ENCODE measurements at regions not wholly inside any gene's neighbourhood (a gene's known extent, or its start where the extent isn't known, plus 50 kb on each side); places are given as distances from the start of the nearest gene placed in this dataset.
"Not testable (repeated sequence)": the region's sequence is repeated elsewhere in the genome, so short reads cannot be mapped to it uniquely, and the experiment has no call there.

DNA sequence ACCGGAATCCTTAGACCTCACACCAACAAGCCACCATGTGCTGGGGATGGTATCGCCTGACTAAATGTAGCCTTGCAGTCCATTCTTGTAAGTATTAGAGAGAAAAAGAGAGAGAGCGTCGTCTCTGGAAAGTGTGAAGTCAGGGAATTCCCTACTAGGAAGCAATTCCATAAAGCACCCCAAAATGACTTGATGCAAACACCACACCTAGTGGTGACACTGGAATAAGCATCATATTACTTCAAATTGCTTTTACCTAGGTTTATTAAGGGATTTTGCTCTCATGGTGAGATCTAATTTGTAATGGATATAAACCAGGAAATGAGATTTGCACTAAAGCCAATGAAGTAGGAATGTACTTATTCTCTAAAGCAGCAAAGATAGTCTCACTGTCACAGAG is 111.4 kb upstream of the METTL9 start:
- not testable (repeated sequence) for DNase-seq

DNA sequence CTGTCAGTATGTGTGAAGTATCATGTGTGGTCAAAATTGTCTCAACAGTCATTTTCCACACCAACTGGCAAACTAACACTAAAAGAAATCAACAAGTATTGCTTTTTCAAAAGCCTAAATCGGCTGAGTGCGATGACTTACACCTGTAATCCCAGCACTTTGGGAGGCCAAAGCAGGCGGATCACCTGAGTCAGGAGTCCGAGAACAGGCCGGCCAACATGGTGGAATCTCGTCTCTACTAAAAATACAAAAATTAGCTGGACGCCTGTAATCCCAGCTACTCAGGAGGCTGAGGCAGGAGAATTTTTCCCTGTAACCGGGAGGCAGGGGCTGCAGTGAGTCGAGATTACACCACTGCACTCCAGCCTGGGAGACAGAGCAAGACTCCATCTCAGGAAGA is 100.3 kb upstream of the METTL9 start:
- DNase-seq = not testable (repeated sequence)

DNA sequence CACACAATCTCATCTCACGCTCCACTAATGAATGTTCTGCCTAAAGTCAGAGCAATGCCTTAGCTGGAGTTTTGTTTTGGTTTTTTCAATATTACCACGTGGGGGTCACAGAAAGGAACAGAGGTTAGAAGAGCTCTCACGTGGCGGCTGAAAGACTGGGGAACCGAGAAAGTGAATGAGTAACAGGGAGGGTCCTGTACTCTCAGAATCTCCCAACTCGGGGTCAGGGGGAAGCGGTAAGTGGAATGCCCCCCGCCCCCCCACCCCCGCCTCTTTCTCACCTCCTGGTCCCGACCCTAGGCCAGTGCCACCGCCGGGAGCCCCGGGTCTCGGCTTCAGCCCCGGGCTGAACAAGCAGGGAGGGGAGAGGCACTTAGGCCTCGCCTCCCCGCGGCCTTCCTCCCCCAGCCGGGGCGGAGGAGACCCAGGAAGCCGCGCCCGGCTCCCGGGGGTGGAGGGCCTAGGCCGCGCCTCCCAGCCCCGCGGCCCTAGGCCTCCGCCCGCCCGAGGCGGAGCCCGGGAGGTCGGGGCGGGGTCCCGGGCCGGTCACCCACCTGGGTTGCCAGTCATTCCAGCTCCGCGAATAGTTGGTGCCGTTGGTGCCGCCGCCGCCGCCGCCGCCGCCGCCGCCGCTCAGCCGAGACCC is 98.0 kb upstream of the METTL9 start:
- DNase-seq = peak in 4 of 5 experiments; percentile 42 to 83 (median 70)

DNA sequence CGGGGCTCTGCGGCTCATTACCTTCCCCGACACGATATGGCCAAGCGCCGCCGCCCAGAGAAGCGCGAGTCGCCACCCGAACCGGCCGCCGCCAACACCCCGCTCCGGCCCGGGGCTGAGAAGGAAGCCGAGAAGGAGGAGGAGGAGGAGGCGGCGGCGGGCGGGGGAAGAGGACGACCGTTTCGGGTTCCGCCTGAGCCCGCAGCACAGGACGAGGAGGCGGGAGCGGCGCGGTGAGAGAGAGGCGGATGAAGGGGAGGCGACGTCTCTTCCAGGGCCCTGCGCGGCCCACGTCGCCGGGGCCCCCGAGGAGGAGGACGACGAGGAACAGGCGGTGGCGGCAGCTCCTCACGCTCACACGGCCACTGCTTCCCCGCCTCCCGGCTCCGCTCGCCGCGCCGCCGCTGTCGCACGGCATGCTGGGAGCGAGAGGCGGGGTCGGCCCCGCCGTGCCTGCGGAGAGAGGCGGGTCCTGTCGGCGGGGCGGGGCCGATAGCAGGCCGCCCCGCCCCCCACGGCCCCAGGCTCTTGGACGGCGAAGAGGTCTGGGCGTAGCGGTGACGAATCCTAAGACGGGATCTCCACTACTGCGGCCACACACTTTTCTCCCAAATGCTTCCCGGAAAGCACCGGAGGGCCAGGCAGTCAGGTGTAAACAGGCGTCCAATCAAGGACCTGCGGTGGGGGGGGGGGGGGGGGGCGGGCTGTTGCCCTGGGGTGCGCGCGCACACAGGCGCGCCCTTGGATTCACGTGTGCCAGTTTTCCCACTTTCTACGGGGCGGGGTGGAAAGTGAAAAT is 97.3 kb upstream of the METTL9 start:
- DNase-seq = peak; percentile 76 to 92 (median 84)

DNA sequence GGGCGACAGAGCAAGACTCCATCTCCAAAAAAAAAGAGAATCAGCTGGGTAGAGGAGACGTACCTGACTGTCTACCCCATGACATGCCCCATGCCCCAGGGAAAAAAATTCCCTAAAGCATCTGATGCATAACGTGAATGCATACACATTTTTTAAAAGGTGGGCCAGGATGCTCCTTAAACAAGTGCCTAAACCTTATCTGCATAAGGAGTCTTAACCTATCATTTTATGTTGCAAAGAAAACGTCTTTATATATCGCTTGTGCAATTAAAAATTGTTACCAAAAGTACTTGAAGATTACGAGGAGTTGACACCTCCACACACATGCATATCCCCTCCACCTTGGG is 95.8 kb upstream of the METTL9 start:
- DNase-seq = not testable (repeated sequence)

DNA sequence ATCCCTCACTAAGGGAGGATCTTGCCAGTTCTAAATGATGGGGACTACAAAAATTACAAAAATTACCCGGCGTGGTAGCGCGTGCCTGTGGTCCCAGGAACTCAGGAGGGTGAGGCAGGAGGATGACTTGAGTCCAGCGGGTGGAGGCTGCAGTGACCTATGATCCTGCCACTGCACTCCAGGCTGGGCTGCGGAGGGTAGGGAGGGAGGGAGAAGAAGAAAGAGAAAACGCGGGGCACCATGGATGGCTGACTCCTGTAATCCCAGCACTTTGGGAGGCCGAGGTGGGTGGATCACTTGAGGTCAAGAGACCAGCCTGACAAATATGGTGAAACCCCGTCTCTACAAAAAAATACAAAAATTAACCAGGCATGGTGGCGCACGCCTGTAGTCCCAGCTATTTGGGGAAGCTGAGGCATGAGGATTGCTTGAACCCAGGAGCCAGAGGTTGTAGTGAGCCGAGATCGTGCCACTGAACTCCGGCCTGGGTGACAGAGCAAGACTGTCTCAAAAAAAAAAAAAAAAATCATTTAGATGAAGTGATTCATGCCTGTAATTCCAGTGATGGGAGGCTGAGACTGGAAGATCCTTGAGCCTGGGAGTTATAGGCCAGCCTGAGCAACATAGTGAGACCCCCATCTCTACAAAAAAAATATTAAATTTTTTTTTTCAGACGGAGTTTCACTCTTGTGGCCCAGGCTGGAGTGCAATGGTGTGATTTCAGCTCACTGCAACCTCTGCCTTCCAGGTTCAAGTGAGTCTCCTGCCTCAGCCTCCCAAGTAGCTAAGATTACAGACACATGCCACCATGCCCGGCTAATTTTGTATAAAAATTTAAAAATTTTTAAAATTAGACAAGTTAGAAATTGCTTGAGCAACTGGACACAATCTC is 95.2 kb upstream of the METTL9 start:
- DNase-seq = peak in 1 of 5 experiments; percentile 0

DNA sequence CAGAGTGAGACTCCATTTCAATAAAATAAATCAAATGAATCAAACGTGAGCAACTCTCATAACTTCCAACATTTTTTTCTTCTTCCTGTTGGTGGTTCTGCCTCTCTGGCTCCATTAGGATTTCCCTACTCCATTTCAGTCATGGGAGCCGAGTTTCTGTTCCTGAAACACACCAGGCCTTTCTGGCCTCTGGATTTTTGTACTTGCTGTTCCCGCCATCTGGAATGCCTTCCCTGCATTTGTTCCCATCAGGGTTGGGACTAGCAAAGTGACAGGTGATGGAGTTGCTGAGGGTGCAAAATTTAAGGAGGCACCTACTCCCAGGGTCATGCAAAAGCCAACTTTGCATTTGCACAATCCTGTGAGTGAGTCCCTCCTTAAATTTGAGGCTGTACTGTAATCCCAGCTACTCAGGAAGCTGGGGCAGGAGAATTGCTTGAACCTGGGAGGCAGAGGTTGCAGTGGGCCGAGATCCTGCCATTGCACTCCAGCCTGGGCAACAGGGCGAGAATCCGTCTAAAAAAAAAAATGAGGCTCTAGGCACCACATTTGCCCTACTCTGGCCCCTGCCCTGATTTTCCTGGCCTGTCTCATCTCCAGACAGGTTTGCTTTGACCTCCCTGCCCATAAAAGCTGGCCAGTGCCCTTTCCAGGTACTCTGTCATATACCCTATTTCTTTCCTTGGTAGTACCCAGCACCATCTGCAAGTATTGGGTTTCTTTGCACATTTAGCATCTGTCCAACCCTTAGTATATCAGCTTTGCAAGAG is 93.4 kb upstream of the METTL9 start:
- DNase-seq = not testable (repeated sequence)

DNA sequence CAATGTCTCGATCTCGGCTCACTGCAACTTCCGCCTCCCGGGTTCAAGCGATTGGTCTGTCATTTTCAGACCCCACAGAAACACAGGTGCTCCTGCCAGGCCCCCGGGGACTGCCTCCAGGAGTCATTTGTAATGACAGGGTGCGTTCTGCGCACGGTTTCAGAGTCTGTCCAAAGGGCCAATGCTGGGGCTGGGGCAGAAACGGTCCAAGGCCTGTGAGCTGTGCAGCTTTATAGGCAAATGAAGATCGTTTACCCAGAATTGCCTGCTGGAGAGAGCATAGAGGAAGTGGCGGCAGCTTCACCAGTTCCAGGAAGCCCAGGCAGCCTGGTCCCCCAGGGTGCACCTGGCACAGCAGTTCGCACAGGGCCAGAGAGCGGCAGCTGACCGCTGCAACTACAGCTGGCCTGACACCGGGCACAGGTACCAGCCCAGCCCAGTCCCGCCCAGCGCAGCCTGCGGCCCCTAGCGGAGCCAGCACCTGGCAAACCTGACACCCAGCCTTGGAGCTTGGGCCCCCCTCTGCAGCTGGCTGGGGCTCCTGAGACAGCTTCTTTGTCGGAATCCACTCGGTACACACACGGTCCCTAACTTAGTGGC is 92.4 kb upstream of the METTL9 start:
- DNase-seq = peak in 2 of 5 experiments; percentile 41 to 84

DNA sequence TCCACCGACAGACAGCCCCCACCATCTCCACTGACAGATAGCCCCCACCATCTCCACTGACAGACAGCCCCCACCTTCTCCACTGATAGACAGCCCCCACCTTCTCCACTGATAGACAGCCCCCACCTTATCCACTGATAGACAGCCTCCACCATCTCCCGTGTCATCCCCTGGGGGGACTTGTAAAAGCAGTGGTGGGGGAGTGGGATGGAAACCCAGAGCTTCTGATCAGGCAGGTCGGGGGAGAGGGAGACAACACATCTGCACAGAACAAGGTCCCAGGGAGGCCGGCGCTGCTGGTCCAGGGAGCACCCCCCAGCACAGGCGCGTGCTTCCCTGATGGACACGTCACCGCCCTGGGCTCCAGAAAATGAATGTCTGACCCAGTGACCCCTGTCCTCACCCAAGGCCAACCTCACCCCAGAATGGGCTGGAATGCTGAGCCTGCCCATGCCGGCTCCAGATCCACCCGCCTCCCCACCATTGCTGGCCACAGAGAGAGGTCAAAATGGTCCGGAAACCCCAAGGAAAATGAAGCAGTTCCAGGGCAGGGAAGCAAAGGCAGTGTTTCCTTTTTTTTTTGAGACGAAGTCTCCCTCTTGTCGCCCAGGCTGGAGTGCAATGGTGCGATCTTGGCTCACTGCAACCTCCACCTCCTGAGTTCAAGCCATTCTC is 91.6 kb upstream of the METTL9 start:
- peak in 1 of 5 experiments; percentile 59 for DNase-seq

DNA sequence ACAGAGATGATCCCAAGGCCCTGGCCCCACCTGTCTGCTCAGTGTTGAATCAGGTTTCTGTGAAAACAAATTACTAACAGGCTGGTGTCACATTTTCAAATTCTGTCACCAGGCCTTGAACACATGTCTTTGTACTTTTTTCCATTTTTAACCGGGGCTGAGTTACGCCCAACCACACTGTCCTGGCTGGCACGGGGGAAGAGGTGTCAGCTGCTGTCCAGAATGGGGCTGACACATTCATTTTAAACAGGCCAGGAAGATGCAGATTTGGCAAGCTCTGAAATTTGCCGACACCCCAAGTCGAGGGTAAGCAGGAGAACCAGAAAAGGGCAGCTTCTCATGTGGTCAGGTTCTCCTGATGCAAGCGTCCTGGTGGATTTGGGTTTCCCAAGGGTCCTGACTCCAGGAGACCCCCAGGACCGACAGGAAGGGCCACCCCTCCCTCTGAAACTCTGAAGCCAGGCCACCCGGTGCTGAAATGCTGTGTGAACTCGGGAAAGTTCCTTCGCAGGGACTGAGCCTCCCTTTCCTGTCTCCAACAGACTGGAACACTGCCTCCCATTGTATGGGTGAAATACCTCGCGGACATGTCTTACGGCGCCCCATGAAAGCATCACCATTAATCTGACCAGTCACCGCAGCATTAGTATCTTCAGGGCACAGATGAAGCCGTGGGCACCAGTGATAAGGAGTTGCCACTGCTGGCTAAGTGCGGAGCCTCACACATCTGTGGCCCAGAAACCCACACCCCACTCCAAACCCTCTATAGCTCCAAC is 90.5 kb upstream of the METTL9 start:
- DNase-seq = not testable (repeated sequence)

DNA sequence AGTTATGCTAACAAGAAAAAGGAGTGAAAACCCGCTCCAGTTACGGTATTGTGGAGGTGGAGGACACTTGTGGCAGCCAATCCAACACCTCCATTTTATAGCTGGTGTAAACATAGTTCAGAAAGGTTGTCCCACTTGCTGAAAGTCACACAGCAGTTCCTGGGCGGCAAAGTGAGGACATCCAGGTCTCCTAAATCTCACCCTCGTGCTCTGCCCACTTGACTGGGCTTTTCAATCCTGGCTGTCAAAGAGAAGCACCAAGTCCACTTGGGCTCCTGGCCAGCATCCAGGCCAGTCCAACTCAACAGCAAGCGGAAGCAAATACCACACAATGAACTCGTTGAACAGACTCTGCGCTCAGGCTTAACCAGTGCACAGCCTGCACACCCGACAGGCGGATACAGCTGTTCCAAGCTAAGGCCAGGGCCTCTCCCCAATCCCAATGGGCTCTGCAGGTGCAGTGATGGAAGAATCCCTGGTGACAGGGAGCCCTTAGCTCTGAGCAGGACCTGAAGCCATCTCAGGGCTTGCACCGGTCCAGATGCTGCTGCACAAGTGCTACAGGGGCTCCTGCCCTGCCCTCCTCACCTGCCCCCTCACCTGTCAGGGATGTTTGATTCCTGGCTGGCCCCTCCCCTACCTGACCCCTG is 89.8 kb upstream of the METTL9 start:
- not testable (repeated sequence) for DNase-seq

DNA sequence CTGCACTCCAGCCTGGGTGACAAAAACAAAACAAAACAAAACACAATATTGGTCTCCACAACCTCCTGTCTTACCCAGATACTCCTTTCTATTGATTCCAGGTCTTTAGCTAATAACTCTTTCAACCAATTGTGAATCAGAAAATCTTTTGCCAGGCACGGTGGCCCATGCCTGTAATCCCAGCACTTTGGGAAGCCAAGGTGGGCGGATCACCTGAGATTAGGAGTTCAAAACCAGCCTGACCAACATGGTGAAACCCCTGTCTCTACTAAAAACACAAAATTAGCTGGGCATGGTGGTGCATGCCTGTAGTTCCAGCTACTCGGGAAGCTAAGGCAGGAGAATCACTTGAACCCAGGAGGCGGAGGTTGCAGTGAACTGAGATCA is 88.5 kb upstream of the METTL9 start:
- not testable (repeated sequence) for DNase-seq

DNA sequence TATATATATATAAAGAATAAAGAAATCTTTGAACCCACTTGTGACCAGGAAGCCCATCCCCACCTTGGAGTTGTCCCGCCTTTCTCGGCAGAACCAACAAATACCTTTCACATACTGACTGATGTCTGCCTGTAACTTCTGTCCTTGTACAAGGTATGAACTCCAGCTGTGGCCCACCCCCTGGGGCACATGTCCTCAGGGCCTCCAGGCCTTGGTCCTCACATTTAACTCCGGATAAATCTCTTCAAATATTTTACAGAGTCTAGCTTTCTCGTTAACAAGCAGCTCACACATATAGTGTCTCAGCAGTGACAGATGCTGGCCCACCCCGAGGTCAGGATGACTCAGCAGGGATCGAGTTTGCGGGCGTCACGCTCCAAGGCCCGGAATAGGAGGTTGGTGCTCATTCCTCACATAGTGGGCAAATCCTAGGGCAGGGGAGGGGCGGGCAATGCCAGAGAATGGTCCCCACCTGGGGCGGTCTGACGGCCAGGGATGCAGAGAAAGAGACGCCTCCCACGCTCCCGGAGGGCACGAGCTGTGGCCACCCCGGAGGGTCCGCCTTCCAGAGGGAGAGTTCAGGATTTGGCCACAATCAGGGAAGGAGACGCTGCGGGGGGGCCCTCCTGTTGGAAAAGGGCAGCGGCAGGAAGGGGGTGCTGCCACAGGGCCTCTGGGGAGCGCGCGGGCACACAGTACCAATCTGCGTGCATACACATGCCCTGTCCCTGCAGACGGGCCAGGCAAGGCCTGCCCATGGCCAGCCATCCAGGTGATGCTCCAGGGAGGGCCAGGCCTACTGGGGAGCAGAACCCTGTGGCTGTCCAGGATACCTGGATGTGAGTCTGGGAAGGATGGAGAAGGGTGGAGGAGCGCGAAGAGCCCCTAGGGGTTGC is 87.8 kb upstream of the METTL9 start:
- not testable (repeated sequence) for DNase-seq

DNA sequence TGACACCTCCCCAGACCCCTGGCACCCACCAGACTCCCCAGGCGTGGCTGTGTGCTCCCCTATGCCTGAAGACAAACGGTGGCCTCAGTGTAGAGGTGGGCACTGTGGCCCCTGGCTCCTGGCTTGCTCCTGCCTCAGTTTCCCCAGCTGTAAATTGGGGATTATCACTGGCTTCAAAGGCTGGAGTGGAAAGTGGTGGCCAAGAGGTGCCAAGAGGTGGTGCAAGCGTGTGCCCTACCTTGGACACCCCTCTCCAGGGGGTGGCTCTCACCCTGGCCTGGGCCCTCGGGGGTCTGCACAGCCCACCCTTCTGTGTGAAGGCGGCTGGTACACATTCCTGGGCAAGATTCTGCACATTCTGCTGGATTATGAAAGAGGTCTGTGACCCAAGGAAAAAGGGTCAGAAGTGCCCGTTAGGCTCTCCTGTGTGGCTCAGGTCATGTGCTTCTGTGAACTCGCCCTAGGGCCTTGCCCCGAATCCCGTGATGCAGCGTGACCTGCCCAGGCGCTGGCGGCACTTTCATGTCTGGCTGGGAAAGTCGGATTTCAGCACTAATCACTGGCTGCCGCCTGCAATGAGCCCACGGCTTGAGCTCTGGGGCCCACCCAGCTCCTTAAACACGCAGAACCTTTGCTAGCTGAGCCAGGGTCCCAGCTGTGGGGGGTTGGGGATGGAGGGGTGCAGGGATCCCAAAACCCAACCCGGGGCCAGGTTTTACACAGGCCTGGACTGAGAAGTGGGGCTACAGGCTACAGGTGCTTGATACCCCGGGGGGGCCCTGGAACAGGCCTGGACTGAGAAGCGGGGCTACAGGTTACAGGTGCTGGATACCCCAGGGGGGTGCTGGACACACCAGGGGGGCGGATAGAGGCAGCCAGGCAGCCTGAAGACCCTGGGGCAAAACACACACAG is 86.8 kb upstream of the METTL9 start:
- not testable (repeated sequence) for DNase-seq

DNA sequence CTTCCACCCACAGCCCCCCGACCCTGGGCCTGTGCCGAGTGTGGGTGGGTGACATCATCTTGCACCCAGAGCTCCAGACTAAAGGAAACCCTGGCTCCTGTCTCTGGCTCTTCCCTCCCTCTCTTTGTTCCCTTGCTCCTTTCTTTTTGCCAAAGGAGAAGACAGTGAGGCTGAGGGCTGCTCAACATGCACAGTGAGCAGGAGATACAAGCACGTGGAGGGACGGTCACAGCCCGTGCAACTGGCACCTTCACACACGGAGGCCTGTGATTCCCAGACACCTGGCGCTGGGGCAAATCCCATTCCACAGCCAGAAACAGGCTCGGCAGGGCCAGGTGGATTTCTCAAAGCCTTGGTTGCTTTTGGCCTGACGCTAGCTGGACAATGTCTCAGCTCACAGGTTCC is 86.0 kb upstream of the METTL9 start:
- not testable (repeated sequence) for DNase-seq

DNA sequence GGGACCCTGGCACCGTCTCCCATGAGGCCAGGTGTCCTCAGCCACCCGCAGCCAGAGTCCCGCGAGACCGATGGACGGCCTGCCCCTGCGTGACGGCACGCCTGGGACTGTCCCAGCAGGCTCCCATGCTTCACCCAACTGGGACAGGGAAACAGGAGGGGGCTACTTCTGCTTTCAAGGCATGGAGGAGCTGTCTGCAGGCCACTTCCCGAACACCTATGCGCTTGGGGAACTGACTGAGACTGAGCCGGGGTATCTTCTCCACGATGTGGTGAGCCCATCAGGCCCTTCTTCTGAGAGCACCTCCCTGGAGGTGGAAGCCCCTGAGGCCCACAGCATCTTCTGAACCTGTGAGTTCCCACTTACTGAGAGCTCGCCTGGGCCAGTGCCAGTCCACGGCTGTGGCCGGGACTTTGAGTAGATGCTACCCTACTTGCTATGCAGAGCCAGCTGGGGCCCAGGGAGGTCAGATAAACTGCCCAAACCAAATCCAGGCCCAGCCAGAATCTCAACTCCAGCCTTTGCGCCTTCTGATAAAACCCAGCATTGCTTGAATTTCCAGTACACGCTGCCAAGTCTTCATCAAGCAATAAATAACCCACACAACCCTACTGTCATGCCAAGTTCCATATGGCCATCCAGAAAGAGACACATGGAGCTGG is 85.4 kb upstream of the METTL9 start:
- not testable (repeated sequence) for DNase-seq

DNA sequence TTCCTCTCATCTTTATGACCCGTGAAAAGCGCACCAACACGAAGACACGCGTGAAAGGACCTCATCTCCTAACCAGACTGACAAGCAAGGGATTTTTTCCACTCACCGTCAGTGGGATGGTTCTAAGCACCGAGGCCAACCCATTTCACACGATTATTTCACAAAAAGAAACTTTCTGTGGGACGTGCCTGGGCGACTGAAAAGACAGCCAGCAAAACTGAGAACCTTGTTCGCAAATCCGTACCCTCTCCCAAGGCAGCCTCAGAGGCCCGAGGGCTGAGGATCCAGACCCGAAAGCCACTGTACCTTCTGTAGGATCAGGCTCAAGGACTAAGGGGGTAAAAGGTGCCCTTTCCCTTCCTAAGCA is 84.9 kb upstream of the METTL9 start:
- DNase-seq = not testable (repeated sequence)
